ENCODE measurements at regions not wholly inside any gene's neighbourhood (a gene's known extent, or its start where the extent isn't known, plus 50 kb on each side); places are given as distances from the start of the nearest gene placed in this dataset.

DNA sequence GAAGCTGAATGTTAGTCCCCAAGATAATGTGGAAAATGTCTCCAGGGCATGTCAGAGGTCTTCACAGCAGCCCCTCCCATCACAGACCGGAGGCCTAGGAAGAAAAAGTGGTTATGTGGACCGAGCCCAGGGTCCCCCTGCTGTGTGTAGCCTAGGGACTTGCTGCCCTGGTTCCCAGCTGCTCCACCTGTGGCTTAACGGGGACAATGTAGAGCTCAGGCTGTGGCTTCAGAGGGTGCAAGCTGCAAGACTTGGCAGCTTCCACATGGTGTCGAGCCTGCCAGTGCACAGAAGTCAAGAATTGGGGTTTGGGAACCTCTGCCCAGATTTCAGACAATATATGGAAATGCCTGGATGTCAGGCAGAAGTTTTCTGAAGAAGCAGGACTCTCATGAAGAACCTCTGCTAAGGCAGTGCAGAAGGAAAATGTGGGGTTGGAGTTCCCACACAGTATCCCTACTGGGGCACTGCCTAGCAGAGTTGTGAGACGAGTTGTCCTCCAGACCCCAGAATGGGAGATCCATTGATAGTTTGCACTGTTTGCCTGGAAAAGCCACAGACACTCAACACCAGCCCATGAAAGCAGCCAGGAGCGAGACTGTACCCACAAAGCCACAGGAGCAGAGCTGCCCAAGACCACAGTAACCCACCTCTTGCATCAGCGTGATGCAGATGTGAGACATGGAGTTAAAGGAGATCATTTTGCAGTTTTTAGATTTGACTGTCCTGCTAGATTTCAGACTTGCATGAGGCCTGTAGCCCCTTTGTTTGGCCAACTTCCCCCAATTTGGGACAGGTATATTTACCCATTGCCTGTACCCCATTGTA, 204.9 kb downstream of the MRPL39 start:
- dilution Hi-C loops (cut with HindIII; ENCODE audit: low sequenced_read_pairs, unreplicated experiment): no loop called here
- DNase-seq (no peak), ATAC-seq (ENCODE audit: low read depth) (no peak)
- Histone ChIP-seq H4K91ac (ENCODE audit: insufficient read depth, low read depth, low read length) (no peak overlapping the region), H2AFZ (replicated peaks; ENCODE audit: low read length, poor library complexity) (no peak overlapping the region), H2BK120ac (ENCODE audit: low read depth, low read length) (no peak overlapping the region), H2AK9ac (replicated peaks; ENCODE audit: low read depth, low read length, poor library complexity) (no peak overlapping the region), H4K8ac (ENCODE audit: low read depth in 2 of 2, low read length in 2 of 2) (no peak overlapping the region), H3K27ac (ENCODE audit: insufficient read depth, low read length) (no peak overlapping the region), H2BK20ac (ENCODE audit: low read depth, low read length) (no peak overlapping the region), H4K5ac (ENCODE audit: low read depth, low read length) (no peak overlapping the region), H3K18ac (ENCODE audit: low read depth, low read length) (no peak overlapping the region), H3K23ac (ENCODE audit: low read depth, low read length) (no peak overlapping the region), H2AK5ac (ENCODE audit: low read depth, low read length) (no peak overlapping the region), H3K9me3 (ENCODE audit: control insufficient read depth, insufficient read depth, low read length) (no peaks in the 10 kb centered on the region), H3K4me2 (ENCODE audit: low read depth, low read length) (no peak overlapping the region), H2BK5ac (ENCODE audit: low read depth, low read length, poor library complexity, severe bottlenecking) (no peak overlapping the region), H3K36me3 (ENCODE audit: control insufficient read depth, insufficient read depth, low read length) (no peaks in the 10 kb centered on the region), H4K20me1 (ENCODE audit: insufficient read depth, low read length) (no peaks in the 10 kb centered on the region), H3K4me1 (ENCODE audit: control insufficient read depth, insufficient read depth, low read length) (no peaks in the 10 kb centered on the region), H2BK15ac (ENCODE audit: low read depth, low read length) (no peak overlapping the region), H3K4me3 (ENCODE audit: insufficient read depth, low read depth, low read length) (no peak overlapping the region), H3K4ac (ENCODE audit: low read depth, low read length) (no peak overlapping the region), H3K79me1 (ENCODE audit: low read depth in 1 of 2, low read length in 2 of 2) (no peaks in the 10 kb centered on the region), H3K56ac (ENCODE audit: extremely low read depth, insufficient read depth, low read length) (no peak overlapping the region), H3K9me1 (ENCODE audit: insufficient read depth, low read length) (no peaks in the 10 kb centered on the region), H3K14ac (replicated peaks; ENCODE audit: low read depth, low read length) (no peak overlapping the region), H3K27me3 (ENCODE audit: control insufficient read depth, insufficient read depth, low read length) (no peaks in the 10 kb centered on the region), H3K9ac (ENCODE audit: low read depth, low read length) (no peak overlapping the region)
- TF ChIP-seq CEBPB (IDR thresholded peaks at IDR 0.05; ENCODE audit: low read depth, low read length): no peak
- intact Hi-C loops (cut with micrococcal nuclease): no loop called here
- in situ Hi-C loops (cut with MboI; ENCODE audit: low sequenced_read_pairs): no loop called here
- WGBS, 2 experiments (ENCODE audit: extremely low coverage in 2 of 2, insufficient read length in 1 of 2): 30% methylated on average over 2 of the region's 7 CpGs; no CpG with 5 or more reads in 1 of the 2 experiments
- BruUV-seq (replicated peaks): no TSS peak
- CTCF ChIA-PET: no interaction called here
- POLR2A ChIA-PET (ENCODE audit: unreplicated experiment): no interaction called here

All from IMR-90 (cell line).